Stomach smooth muscle (tissue), 2 donors: ENCODE measurements at regions not wholly inside any gene's neighbourhood (a gene's known extent, or its start where the extent isn't known, plus 50 kb on each side); places are given as distances from the start of the nearest gene placed in this dataset.

Experiments used
- H3K27ac ChIP-seq: one replicate; pipeline ENCODE4 v1.7.0; 2013; ENCODE audit warnings: mild to moderate bottlenecking, low read length, inconsistent platforms
- H3K27me3 ChIP-seq, 2 donors: one replicate each; pipeline ENCODE4 v1.7.0; 2013; ENCODE audit warnings: low read length in 2 of 2; ENCODE audit not compliant: insufficient read depth in 2 of 2, control insufficient read depth in 1 of 2
- H3K36me3 ChIP-seq, 2 donors: one replicate each; pipeline ENCODE4 v1.7.0; 2013; ENCODE audit warnings: low read length in 2 of 2; ENCODE audit not compliant: control insufficient read depth in 2 of 2, insufficient read depth in 2 of 2
- H3K4me1 ChIP-seq: one replicate; pipeline ENCODE4 v1.7.0; 2013; ENCODE audit warnings: low read length; ENCODE audit not compliant: control insufficient read depth, insufficient read depth
- H3K4me3 ChIP-seq, 2 donors: one replicate each; pipeline ENCODE4 v1.7.0; 2013; ENCODE audit warnings: low read length in 2 of 2
- H3K9ac ChIP-seq, 2 donors: one replicate each; pipeline ENCODE4 v1.7.0; 2013; ENCODE audit warnings: low read length in 2 of 2, mild to moderate bottlenecking in 1 of 2
- H3K9me3 ChIP-seq, 2 donors: one replicate each; pipeline ENCODE4 v1.7.0; 2013; ENCODE audit warnings: low read length in 2 of 2; ENCODE audit not compliant: control insufficient read depth in 2 of 2
- donor health status: healthy.
- donor health status: Pancreatic carcinoma.

GRCh38 chr1:173112129-173112528 is 61.4 kb upstream of the TNFSF18 start:
- Histone ChIP-seq H3K9me3 (no peaks in the 10 kb centered on the region), H3K27me3 (no peaks in the 10 kb centered on the region)

GRCh38 chr1:173107696-173108095 is 57.0 kb upstream of the TNFSF18 start:
- Histone ChIP-seq H3K4me3 (no peak overlapping the region), H3K4me1 (no peaks in the 10 kb centered on the region), H3K9me3 (peaks cover 0 to 10% of the 10 kb centered on the region in 2 donors), H3K36me3 (no peaks in the 10 kb centered on the region), H3K27ac (no peak overlapping the region), H3K9ac (no peak overlapping the region), H3K27me3 (no peaks in the 10 kb centered on the region)

More at GRCh38 chr1:173112129-173112528, 61.4 kb upstream of the TNFSF18 start:
- H3K27ac ChIP-seq: no peak overlapping the region
- H3K4me1 ChIP-seq: no peaks in the 10 kb centered on the region
- H3K9ac ChIP-seq: no peak overlapping the region
- no peaks in the 10 kb centered on the region for H3K36me3 ChIP-seq
- H3K4me3 ChIP-seq: no peak overlapping the region

GRCh38 chr1:173103006-173103405 is 52.3 kb upstream of the TNFSF18 start:
- Histone ChIP-seq H3K9ac (no peak overlapping the region), H3K4me1 (no peaks in the 10 kb centered on the region), H3K36me3 (no peaks in the 10 kb centered on the region), H3K4me3 (no peak overlapping the region), H3K9me3 (peaks cover 0 to 10% of the 10 kb centered on the region in 2 donors), H3K27ac (no peak overlapping the region), H3K27me3 (no peaks in the 10 kb centered on the region)

- no peak overlapping the region for H3K27ac ChIP-seq
Observed at GRCh38 chr1:173101589-173101988, 50.8 kb upstream of the TNFSF18 start.

GRCh38 chr1:173100476-173101107 is 49.9 kb upstream of the TNFSF18 start:
- H3K27me3 ChIP-seq: no peaks in the 10 kb centered on the region
- peaks cover 0 to 10% of the 10 kb centered on the region in 2 donors for H3K9me3 ChIP-seq
- no peaks in the 10 kb centered on the region for H3K4me1 ChIP-seq
- no peak overlapping the region for H3K4me3 ChIP-seq
- no peak overlapping the region for H3K9ac ChIP-seq
- no peaks in the 10 kb centered on the region for H3K36me3 ChIP-seq
- H3K27ac ChIP-seq: no peak overlapping the region

More at GRCh38 chr1:173101589-173101988, 50.8 kb upstream of the TNFSF18 start:
- H3K27me3 ChIP-seq: no peaks in the 10 kb centered on the region
- H3K9me3 ChIP-seq: peaks cover 0 to 10% of the 10 kb centered on the region in 2 donors
- no peak overlapping the region for H3K9ac ChIP-seq
- no peaks in the 10 kb centered on the region for H3K36me3 ChIP-seq
- H3K4me3 ChIP-seq: no peak overlapping the region
- no peaks in the 10 kb centered on the region for H3K4me1 ChIP-seq
